H1 (cell line): ENCODE measurements at regions not wholly inside any gene's neighbourhood (a gene's known extent, or its start where the extent isn't known, plus 50 kb on each side); places are given as distances from the start of the nearest gene placed in this dataset.

Experiments
- BCL11A ChIP-seq, 2 experiments: IDR thresholded peaks; one replicate each; pipeline ENCODE4 v1.6.1; 2011; ENCODE audit warnings: low read depth in 2 of 2, low read length in 2 of 2, mild to moderate bottlenecking in 2 of 2
- FOSL1 ChIP-seq: IDR thresholded peaks from 2 replicates; pipeline ENCODE4 v1.6.1; 2011; ENCODE audit warnings: mild to moderate bottlenecking, low read depth, low read length, moderate library complexity; ENCODE audit not compliant: insufficient read depth
- RFX5 ChIP-seq: IDR thresholded peaks from 2 replicates; pipeline ENCODE4 v1.6.1; 2011; ENCODE audit warnings: low read depth, low read length, improper control_type of control experiment, borderline replicate concordance
- TEAD4 ChIP-seq: IDR thresholded peaks from 2 replicates; pipeline ENCODE4 v1.6.1; 2012; ENCODE audit warnings: low read depth, low read length, inconsistent platforms, mixed read lengths
- TF ChIP-seq, protein P1 (sequence below): fragments of 300-600 bp; sonication (generic); IDR thresholded peaks from 2 replicates; pipeline ENCODE4 v1.7.1; 2012; ENCODE audit warnings: low read length, moderate library complexity, mild to moderate bottlenecking, inconsistent platforms; ENCODE audit not compliant: insufficient replicate concordance

DNA sequence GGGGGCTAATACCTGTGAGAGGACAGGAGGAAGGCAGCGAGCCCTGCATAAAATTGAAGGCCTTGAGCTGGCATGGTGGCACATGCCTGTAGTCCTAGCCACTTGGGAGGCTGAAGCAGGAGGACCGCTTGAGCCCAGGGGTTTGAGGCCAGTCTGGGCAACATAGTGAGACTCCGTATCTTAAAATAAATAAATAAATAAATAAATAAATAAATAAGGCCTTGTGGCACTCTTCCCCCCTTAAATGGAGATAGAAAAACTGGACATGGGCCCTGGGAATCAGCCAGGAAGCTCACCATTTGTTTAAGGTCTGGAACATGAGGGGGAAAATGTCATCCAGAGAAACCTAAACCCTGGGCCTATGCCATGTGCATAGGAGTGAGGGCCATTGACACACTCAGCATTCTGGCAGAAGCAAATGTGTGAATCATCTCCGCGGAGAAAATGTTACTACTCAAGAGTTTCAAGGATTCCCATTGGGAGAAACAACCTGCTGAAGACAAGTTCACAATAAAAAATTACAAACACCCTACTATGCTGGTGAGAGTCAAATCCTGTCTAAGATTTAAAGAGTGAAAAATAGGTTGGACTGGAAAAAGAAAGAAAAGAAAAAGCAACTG is 51.9 kb upstream of the UBR2 start (continued):
- TF ChIP-seq BCL11A (IDR thresholded peaks at IDR 0.05; ENCODE audit: low read depth in 2 of 2, low read length in 2 of 2) (no peak), TEAD4 (no peak), RFX5 (no peak), FOSL1 (no peak)
- TF ChIP-seq, protein P1, sequence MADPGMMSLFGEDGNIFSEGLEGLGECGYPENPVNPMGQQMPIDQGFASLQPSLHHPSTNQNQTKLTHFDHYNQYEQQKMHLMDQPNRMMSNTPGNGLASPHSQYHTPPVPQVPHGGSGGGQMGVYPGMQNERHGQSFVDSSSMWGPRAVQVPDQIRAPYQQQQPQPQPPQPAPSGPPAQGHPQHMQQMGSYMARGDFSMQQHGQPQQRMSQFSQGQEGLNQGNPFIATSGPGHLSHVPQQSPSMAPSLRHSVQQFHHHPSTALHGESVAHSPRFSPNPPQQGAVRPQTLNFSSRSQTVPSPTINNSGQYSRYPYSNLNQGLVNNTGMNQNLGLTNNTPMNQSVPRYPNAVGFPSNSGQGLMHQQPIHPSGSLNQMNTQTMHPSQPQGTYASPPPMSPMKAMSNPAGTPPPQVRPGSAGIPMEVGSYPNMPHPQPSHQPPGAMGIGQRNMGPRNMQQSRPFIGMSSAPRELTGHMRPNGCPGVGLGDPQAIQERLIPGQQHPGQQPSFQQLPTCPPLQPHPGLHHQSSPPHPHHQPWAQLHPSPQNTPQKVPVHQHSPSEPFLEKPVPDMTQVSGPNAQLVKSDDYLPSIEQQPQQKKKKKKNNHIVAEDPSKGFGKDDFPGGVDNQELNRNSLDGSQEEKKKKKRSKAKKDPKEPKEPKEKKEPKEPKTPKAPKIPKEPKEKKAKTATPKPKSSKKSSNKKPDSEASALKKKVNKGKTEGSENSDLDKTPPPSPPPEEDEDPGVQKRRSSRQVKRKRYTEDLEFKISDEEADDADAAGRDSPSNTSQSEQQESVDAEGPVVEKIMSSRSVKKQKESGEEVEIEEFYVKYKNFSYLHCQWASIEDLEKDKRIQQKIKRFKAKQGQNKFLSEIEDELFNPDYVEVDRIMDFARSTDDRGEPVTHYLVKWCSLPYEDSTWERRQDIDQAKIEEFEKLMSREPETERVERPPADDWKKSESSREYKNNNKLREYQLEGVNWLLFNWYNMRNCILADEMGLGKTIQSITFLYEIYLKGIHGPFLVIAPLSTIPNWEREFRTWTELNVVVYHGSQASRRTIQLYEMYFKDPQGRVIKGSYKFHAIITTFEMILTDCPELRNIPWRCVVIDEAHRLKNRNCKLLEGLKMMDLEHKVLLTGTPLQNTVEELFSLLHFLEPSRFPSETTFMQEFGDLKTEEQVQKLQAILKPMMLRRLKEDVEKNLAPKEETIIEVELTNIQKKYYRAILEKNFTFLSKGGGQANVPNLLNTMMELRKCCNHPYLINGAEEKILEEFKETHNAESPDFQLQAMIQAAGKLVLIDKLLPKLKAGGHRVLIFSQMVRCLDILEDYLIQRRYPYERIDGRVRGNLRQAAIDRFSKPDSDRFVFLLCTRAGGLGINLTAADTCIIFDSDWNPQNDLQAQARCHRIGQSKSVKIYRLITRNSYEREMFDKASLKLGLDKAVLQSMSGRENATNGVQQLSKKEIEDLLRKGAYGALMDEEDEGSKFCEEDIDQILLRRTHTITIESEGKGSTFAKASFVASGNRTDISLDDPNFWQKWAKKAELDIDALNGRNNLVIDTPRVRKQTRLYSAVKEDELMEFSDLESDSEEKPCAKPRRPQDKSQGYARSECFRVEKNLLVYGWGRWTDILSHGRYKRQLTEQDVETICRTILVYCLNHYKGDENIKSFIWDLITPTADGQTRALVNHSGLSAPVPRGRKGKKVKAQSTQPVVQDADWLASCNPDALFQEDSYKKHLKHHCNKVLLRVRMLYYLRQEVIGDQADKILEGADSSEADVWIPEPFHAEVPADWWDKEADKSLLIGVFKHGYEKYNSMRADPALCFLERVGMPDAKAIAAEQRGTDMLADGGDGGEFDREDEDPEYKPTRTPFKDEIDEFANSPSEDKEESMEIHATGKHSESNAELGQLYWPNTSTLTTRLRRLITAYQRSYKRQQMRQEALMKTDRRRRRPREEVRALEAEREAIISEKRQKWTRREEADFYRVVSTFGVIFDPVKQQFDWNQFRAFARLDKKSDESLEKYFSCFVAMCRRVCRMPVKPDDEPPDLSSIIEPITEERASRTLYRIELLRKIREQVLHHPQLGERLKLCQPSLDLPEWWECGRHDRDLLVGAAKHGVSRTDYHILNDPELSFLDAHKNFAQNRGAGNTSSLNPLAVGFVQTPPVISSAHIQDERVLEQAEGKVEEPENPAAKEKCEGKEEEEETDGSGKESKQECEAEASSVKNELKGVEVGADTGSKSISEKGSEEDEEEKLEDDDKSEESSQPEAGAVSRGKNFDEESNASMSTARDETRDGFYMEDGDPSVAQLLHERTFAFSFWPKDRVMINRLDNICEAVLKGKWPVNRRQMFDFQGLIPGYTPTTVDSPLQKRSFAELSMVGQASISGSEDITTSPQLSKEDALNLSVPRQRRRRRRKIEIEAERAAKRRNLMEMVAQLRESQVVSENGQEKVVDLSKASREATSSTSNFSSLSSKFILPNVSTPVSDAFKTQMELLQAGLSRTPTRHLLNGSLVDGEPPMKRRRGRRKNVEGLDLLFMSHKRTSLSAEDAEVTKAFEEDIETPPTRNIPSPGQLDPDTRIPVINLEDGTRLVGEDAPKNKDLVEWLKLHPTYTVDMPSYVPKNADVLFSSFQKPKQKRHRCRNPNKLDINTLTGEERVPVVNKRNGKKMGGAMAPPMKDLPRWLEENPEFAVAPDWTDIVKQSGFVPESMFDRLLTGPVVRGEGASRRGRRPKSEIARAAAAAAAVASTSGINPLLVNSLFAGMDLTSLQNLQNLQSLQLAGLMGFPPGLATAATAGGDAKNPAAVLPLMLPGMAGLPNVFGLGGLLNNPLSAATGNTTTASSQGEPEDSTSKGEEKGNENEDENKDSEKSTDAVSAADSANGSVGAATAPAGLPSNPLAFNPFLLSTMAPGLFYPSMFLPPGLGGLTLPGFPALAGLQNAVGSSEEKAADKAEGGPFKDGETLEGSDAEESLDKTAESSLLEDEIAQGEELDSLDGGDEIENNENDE, result no peak
